GM21825 (cell line): ENCODE measurements at regions not wholly inside any gene's neighbourhood (a gene's known extent, or its start where the extent isn't known, plus 50 kb on each side); places are given as distances from the start of the nearest gene placed in this dataset.

Experiments
- ATAC-seq: cut with Tn5 transposase; IDR thresholded peaks from one replicate; pipeline ENCODE4 v1.9.1; 2021; ENCODE audit warnings: mild to moderate bottlenecking, moderate library complexity; ENCODE audit not compliant: unreplicated experiment

GRCh38 chr14:58809520-58809919 lies 171.8 kb downstream of the DACT1 start:
- no peak for ATAC-seq

- ATAC-seq, result peak; percentile 77
Measured at GRCh38 chr14:58812050-58812910, 174.5 kb downstream of the DACT1 start.

- no peak for ATAC-seq
Measured at GRCh38 chr14:58813745-58814144, 176.0 kb downstream of the DACT1 start.

GRCh38 chr14:58814466-58814865 lies 176.7 kb downstream of the DACT1 start:
- ATAC-seq, result no peak

- no peak for ATAC-seq
Measured at GRCh38 chr14:58815161-58815701, 177.5 kb downstream of the DACT1 start.

- no peak for ATAC-seq
Measured at GRCh38 chr14:58815794-58816193, 178.0 kb downstream of the DACT1 start.

GRCh38 chr14:58816416-58817115 lies 178.8 kb downstream of the DACT1 start:
- ATAC-seq, result no peak

- no peak for ATAC-seq
Measured at GRCh38 chr14:58817846-58818245, 180.1 kb downstream of the DACT1 start.

- ATAC-seq, result no peak
Measured at GRCh38 chr14:58820032-58820431, 182.3 kb downstream of the DACT1 start.

- ATAC-seq, result no peak
Measured at GRCh38 chr14:58821421-58821820, 183.7 kb downstream of the DACT1 start.

GRCh38 chr14:58822856-58823255 lies 185.1 kb downstream of the DACT1 start:
- no peak for ATAC-seq

- ATAC-seq, result no peak
Measured at GRCh38 chr14:58823312-58823711, 185.6 kb downstream of the DACT1 start.

GRCh38 chr14:58824106-58824505 lies 186.3 kb downstream of the DACT1 start:
- no peak for ATAC-seq

- no peak for ATAC-seq
Measured at GRCh38 chr14:58824796-58825195, 187.0 kb downstream of the DACT1 start.

GRCh38 chr14:58825606-58826005 lies 187.8 kb downstream of the DACT1 start:
- no peak for ATAC-seq

- ATAC-seq, result no peak
Measured at GRCh38 chr14:58826845-58827686, 189.3 kb downstream of the DACT1 start.

GRCh38 chr14:58828298-58828697 lies 190.5 kb downstream of the DACT1 start:
- ATAC-seq, result no peak

GRCh38 chr14:58829594-58829993 lies 191.8 kb downstream of the DACT1 start:
- no peak for ATAC-seq

GRCh38 chr14:58830121-58830520 lies 192.4 kb downstream of the DACT1 start:
- ATAC-seq, result no peak

GRCh38 chr14:58832095-58832521 lies 194.3 kb downstream of the DACT1 start:
- ATAC-seq, result no peak
